COLO668 (cell line): ENCODE measurements at regions not wholly inside any gene's neighbourhood (a gene's known extent, or its start where the extent isn't known, plus 50 kb on each side); places are given as distances from the start of the nearest gene placed in this dataset.
A peak's percentile ranks its signal among the peaks of the same experiment; 100 is the strongest.
"Not testable (repeated sequence)": the region's sequence is repeated elsewhere in the genome, so short reads cannot be mapped to it uniquely, and the experiment has no call there.

ENCODE experiments used
- DNase-seq: peaks from one replicate; lab custom pipeline; 2025; ENCODE audit not compliant: unreplicated experiment; lab: John Stamatoyannopoulos, UW

DNA sequence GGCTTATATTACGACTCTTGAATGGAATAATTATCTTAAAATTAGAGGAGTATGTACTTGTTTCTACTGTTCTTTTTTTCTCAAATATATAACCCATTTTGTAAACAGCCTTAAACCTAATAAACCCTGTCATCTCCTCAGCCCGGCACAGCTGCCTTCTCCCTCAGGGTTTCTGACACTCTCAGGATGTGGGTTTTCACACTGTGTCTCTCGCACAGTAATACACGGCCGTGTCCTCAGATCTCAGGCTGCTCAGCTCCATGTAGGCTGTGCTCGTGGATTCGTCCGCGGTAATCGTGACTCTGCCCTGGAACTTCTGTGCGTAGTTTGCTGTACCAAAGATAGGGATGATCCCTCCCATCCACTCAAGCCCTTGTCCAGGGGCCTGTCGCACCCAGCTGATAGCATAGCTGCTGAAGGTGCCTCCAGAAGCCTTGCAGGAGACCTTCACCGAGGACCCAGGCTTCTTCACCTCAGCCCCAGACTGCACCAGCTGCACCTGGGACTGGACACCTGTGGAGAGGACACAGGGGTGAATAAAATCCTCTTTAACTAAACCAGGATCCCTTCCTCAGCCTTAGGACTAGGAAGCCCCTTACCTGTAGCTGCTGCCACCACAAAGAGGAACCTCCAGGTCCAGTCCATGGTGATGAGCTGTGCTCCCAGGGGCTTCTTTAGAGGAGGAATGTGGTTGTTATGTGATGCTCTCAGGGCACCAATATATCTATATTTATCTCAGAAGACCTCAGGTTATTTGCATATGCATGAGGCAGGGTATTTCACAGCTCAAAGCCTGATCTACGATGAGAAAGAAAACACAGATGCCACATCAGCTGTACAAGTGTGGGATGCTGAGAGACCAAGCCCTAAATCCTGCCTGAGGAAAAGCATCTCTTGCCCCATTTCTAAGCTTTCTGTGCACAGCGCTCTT, 1235.8 kb downstream of the TMEM121 start:
- DNase-seq = not testable (repeated sequence)

GRCh38 chr14:106764968-106765369, 1238.6 kb downstream of the TMEM121 start:
- not testable (repeated sequence) for DNase-seq

DNA sequence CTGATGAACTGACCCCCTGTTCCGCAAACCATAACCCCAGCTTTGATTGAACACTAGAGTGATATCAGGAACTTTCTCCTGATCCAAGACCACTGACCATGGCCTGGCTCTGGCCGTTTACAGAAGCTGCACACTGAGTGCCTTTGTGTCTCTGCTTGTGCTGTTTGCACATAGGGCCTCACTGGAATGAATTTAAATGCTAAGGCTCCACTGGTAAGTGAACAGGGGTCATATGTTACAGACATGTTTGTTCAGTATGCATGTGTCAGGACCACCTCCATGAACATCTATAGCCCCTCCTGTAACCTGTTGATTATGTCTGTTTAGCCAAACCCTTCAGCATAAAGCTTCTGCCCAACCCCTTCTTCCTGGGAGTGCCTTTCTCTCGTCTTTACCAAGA, 1239.8 kb downstream of the TMEM121 start:
- no peak for DNase-seq

DNA sequence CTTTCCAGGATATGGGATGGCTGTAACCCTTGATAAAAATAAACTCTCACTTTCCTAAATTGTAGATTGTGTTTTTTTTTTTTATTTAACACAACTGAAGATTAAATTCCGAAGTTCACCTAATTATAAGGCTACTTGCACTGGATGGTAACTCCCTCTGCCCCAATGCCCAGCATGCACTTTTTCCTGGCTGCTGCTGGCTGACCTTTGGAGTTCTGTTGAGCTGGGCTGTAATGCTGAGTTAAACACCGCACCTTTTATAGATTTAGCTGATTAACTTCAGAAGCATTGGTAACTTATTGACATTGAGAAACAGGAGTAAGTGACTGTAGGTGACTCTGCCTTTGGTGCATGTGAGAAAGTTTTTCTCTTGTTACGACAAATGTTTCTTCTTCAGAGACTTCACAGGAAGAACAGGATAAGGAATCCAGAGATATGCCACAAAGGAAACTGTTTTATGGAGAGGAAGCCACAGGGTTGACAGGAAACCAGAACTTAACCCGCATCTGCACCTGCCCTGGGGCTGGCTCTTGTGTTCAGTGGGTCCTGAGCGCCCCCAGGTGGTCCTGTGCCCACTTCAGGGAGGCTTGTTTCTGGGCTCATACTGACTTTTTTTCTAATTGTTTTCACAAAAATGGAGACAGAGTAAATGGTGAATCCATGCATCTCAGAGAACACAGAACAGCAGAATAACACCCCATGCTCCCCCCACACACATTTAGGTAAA, 1240.3 kb downstream of the TMEM121 start:
- DNase-seq = not testable (repeated sequence)

- DNase-seq = not testable (repeated sequence)
These were observed 1241.8 kb downstream of the TMEM121 start for GRCh38 chr14:106768230-106768629.

DNA sequence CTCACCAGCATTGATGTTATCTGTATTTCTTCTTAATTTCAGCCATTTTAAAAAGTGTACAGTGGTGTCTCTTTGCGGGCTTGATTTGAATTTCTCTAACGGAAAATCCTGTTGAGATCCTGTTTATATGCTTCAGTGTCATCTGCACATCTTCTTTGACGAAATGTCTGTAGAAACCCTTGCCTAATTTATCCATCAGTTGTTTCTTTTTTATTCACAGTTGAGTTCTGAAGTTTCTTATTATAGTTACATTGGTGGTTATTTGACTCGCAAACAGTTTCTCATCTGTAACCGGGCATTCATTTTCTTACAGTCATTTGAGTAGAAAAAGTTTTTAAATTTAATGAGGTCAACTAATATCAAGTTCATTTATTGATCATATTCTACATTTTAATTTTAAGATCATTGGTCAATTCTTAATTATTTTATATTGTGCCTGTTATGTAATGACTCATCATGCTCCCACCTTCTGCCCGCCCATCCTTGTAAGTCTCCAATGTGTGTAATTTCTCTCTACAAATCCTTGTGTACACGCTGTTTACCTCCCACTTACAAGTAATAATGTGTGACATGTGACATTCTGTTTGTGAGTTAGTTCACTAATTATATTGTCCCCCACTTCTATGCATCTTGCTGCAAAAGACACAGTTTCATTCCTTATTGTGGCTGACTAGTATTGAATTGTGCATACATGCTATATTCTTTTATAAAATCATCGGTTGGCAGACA, 1242.8 kb downstream of the TMEM121 start:
- DNase-seq = not testable (repeated sequence)

GRCh38 chr14:106770158-106770672, 1243.8 kb downstream of the TMEM121 start:
- not testable (repeated sequence) for DNase-seq

- DNase-seq = peak; percentile 76
These were observed 1248.6 kb downstream of the TMEM121 start for GRCh38 chr14:106774889-106775480.

- DNase-seq = no peak
These were observed 1250.1 kb downstream of the TMEM121 start for GRCh38 chr14:106776395-106776983.

DNA sequence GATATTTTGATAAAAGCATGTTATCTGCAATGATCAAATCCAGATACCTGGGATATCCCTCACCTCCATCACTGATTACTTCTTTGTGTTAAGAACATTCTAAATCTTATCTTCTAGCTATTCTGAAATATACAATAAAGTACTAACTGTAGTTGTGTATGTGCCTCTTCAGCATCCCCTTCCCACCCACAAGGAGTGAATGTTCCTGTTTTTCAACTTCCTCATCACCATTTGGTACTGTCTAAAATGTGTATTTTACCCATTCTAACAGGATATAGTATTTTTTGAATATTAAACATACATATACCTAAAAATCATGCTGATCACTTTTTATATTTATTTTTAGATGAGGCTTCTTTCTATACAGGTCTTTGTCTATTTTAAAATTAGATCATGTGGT, 1252.6 kb downstream of the TMEM121 start:
- no peak for DNase-seq

DNA sequence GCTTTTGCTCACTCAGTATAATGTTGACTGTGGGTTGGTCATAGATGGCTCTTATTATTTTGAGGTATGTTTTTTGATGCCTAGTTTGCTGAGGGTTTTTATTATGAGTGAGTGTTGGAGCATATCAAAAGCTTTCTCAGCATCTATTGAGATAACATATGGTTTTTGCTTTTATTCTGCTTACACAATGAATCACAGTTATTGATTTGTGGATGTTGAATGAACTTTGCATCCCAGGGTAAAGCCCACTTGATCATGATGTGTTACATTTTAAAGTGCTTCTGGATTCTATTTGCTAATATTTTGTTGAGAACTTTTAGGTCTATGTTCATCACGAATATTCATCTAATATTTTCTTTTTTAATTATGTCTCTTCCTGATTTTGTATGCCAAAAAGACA, 1260.3 kb downstream of the TMEM121 start:
- DNase-seq = no peak

- DNase-seq = no peak
These were observed 1261.2 kb downstream of the TMEM121 start for GRCh38 chr14:106787626-106788025.

GRCh38 chr14:106788534-106788933, 1262.2 kb downstream of the TMEM121 start:
- no peak for DNase-seq

GRCh38 chr14:106789318-106789717, 1262.9 kb downstream of the TMEM121 start:
- no peak for DNase-seq

GRCh38 chr14:106790189-106791036, 1264.0 kb downstream of the TMEM121 start:
- peak; percentile 90 for DNase-seq

GRCh38 chr14:106792543-106792942, 1266.2 kb downstream of the TMEM121 start:
- no peak for DNase-seq

DNA sequence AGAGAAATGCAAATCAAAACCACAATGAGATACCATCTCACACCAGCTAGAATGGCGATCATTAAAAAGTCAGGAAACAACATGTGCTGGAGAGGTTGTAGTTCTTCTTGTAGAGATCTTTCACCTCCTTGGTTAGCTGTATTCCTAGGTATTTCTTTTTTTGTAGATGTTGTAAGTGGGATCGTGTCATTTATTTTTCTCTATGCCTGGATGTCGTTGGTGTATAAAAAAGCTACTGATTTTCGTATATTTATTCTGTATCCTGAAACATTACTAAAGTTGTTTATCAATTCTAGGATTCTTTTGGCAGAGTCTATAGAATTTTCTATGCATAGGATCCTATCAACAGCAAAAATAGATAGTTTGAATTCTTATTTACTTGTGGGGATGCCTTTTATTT, 1271.8 kb downstream of the TMEM121 start:
- not testable (repeated sequence) for DNase-seq

DNA sequence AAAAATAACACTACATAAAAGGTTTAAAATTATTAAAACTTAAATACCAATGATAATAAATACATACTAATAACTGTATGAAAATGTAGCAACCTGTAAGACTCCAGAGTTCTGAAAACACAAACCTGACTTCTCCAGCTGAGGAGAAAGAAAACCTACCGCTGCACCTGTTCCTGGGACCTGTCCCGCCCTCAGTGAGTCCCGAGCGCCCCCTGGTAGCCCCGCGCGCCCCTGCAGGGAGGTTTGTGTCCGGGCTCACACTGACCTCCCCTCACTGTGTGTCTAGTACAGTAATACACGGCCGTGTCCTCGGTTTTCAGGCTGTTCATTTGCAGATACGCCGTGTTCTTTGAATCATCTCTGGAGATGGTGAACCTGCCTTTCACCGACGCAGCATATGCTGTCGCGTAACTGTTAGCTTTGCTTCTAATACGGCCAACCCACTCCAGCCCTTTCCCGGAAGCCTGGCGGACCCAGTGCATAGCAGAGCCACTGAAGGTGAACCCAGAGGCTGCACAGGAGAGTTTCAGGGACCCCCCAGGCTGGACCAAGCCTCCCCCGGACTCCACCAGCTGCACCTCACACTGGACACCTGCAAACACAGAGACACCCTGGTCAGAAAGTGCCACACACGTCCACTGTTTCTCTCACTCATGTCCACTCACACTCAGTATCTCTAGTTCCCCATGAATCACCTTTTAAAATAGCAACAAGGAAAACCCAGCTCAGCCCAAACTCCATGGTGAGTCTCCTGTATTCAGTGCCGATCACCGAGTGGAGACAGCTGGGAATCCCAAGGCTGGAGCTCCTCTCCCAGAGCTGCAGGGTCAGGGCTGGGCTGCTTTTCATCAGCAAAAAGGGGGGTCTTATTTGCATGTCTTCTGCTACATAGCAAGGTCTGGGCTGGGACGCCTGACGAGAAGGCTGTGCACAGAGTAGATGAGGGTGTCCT, 1276.3 kb downstream of the TMEM121 start:
- DNase-seq = peak; percentile 21
